ENCODE measurements at regions not wholly inside any gene's neighbourhood (a gene's known extent, or its start where the extent isn't known, plus 50 kb on each side); places are given as distances from the start of the nearest gene placed in this dataset.

DNA sequence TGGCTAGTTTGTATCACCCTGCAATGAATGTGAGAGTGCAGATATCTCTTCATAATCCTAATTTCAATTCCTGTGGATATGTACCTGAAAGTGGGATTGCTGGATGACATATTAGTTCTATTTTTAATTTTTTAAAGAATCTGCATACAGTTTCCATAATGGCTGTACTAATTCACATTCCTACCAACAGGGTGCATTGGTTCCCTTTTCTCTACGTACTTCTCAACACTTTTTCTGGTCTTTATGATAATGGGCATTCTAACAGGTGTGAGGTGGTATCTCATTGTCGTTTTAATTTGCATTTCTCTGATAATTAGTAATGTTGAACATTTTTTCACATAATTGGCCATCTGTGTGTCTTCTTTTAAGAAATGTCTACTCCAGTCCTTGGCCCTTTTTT is 927.5 kb downstream of the DTWD2 start:
- DNase-seq (ENCODE audit: low read depth, low spot score) (no peak), FAIRE-seq (no peak)
- H3K9me1 ChIP-seq (replicated peaks; ENCODE audit: control insufficient read depth, extremely low read depth, insufficient read depth, low read length) = no peaks in the 10 kb centered on the region
- no peak overlapping the region for H2AFZ ChIP-seq (ENCODE audit: low read depth, low read length)
- H4K20me1 ChIP-seq (replicated peaks; ENCODE audit: control insufficient read depth, extremely low read depth, insufficient read depth, low read length) = no peaks in the 10 kb centered on the region
- H3K9ac ChIP-seq (replicated peaks; ENCODE audit: extremely low read depth, insufficient read depth, low read length) = no peak overlapping the region
- H3K79me2 ChIP-seq (ENCODE audit: control insufficient read depth, insufficient read depth, low read length) = no peaks in the 10 kb centered on the region
- H3K4me1 ChIP-seq (ENCODE audit: control insufficient read depth, extremely low read depth, insufficient read depth, low read length) = no peaks in the 10 kb centered on the region
- no peak for TF ChIP-seq POLR2AphosphoS5 (IDR thresholded peaks at IDR 0.05; ENCODE audit: insufficient read depth, low read depth, low read length)
- no peak for TF ChIP-seq POLR2A (IDR thresholded peaks at IDR 0.05; ENCODE audit: low read depth, low read length)
- intact Hi-C loops (cut with micrococcal nuclease) (no loop called here), dilution Hi-C loops (cut with MboI; ENCODE audit: extremely low pct_ligation_motif_present, low sequenced_read_pairs) (no loop called here)
- H3K27ac ChIP-seq (ENCODE audit: insufficient read depth, low read depth, low read length) = no peak overlapping the region
- ChIA-PET POLR2A (no interaction called here), CTCF (no interaction called here)
- no peaks in the 10 kb centered on the region for H3K36me3 ChIP-seq (ENCODE audit: control insufficient read depth in 2 of 2, extremely low read depth in 1 of 2, insufficient read depth in 2 of 2, low read length in 2 of 2)
- no peaks in the 10 kb centered on the region for H3K9me3 ChIP-seq (replicated peaks; ENCODE audit: control insufficient read depth, insufficient read depth, low read length)
- H3K4me2 ChIP-seq (ENCODE audit: insufficient read depth, low read length) = no peak overlapping the region
- H3K27me3 ChIP-seq (ENCODE audit: control insufficient read depth in 2 of 2, insufficient read depth in 2 of 2, low read length in 2 of 2) = no peaks in the 10 kb centered on the region
- no peak overlapping the region for H3K4me3 ChIP-seq (replicated peaks in 1 of 3; ENCODE audit: insufficient read depth in 1 of 3, low read depth in 1 of 3, low read length in 3 of 3)
- no TSS peak for BruUV-seq (replicated peaks)

DNA sequence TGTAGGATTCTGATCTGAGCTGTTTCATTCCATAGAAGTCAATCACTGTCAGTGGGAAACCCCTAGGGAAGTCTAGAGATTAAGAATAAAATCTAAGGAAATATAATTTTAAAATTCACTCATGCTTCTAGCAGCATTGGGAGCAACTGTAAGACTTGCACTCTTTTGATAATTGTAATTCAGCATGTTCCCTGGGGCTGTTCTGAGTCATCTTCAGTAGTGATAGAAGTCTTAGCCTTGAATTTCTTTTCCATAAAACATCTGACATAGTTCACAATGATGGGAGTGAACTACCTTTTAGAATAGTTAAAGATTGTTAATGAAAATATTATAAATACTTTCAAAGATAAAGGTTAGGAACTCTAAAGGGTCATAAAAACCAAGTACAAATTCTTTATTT is 935.8 kb downstream of the DTWD2 start:
- Histone ChIP-seq H3K79me2 (ENCODE audit: control insufficient read depth, insufficient read depth, low read length) (no peaks in the 10 kb centered on the region), H3K27ac (ENCODE audit: insufficient read depth, low read depth, low read length) (no peak overlapping the region), H3K27me3 (ENCODE audit: control insufficient read depth in 2 of 2, insufficient read depth in 2 of 2, low read length in 2 of 2) (no peaks in the 10 kb centered on the region), H3K4me1 (ENCODE audit: control insufficient read depth, extremely low read depth, insufficient read depth, low read length) (no peaks in the 10 kb centered on the region), H3K9me3 (replicated peaks; ENCODE audit: control insufficient read depth, insufficient read depth, low read length) (no peaks in the 10 kb centered on the region), H4K20me1 (replicated peaks; ENCODE audit: control insufficient read depth, extremely low read depth, insufficient read depth, low read length) (no peaks in the 10 kb centered on the region), H3K36me3 (ENCODE audit: control insufficient read depth in 2 of 2, extremely low read depth in 1 of 2, insufficient read depth in 2 of 2, low read length in 2 of 2) (no peaks in the 10 kb centered on the region), H2AFZ (ENCODE audit: low read depth, low read length) (no peak overlapping the region), H3K4me2 (ENCODE audit: insufficient read depth, low read length) (no peak overlapping the region), H3K9me1 (replicated peaks; ENCODE audit: control insufficient read depth, extremely low read depth, insufficient read depth, low read length) (no peaks in the 10 kb centered on the region), H3K4me3 (replicated peaks in 1 of 3; ENCODE audit: insufficient read depth in 1 of 3, low read depth in 1 of 3, low read length in 3 of 3) (no peak overlapping the region), H3K9ac (replicated peaks; ENCODE audit: extremely low read depth, insufficient read depth, low read length) (no peak overlapping the region)
- intact Hi-C loops (cut with micrococcal nuclease) (no loop called here), dilution Hi-C loops (cut with MboI; ENCODE audit: extremely low pct_ligation_motif_present, low sequenced_read_pairs) (no loop called here)
- TF ChIP-seq JUN (IDR thresholded peaks at IDR 0.05; ENCODE audit: borderline replicate concordance, insufficient read depth, insufficient read length, low read depth) = no peak
- TF ChIP-seq MYC (IDR thresholded peaks at IDR 0.05; ENCODE audit: low read depth, low read length) = no peak
- TF ChIP-seq, protein P1, sequence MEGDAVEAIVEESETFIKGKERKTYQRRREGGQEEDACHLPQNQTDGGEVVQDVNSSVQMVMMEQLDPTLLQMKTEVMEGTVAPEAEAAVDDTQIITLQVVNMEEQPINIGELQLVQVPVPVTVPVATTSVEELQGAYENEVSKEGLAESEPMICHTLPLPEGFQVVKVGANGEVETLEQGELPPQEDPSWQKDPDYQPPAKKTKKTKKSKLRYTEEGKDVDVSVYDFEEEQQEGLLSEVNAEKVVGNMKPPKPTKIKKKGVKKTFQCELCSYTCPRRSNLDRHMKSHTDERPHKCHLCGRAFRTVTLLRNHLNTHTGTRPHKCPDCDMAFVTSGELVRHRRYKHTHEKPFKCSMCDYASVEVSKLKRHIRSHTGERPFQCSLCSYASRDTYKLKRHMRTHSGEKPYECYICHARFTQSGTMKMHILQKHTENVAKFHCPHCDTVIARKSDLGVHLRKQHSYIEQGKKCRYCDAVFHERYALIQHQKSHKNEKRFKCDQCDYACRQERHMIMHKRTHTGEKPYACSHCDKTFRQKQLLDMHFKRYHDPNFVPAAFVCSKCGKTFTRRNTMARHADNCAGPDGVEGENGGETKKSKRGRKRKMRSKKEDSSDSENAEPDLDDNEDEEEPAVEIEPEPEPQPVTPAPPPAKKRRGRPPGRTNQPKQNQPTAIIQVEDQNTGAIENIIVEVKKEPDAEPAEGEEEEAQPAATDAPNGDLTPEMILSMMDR (IDR thresholded peaks at IDR 0.05; ENCODE audit: extremely low read depth in 1 of 2, insufficient read depth in 1 of 2, low read depth in 1 of 2, low read length in 2 of 2) = no peak
- TF ChIP-seq POLR2AphosphoS5 (IDR thresholded peaks at IDR 0.05; ENCODE audit: insufficient read depth, low read depth, low read length) = no peak
- TF ChIP-seq EZH2 (IDR thresholded peaks at IDR 0.05; ENCODE audit: borderline replicate concordance, low read depth, low read length, severe bottlenecking) = no peak
- no peak for TF ChIP-seq FOS (IDR thresholded peaks at IDR 0.05; ENCODE audit: borderline replicate concordance, insufficient read depth, low read length)
- TF ChIP-seq POLR2A (IDR thresholded peaks at IDR 0.05; ENCODE audit: low read depth, low read length) = no peak
- TF ChIP-seq GATA2 (IDR thresholded peaks at IDR 0.05; ENCODE audit: insufficient read depth, insufficient read length, low read depth, low read length) = no peak
- TF ChIP-seq, protein P2, sequence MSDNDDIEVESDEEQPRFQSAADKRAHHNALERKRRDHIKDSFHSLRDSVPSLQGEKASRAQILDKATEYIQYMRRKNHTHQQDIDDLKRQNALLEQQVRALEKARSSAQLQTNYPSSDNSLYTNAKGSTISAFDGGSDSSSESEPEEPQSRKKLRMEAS (IDR thresholded peaks at IDR 0.05; ENCODE audit: insufficient read depth, insufficient read length) = no peak
- ChIA-PET POLR2A (no interaction called here), CTCF (no interaction called here)
- DNase-seq (ENCODE audit: low read depth, low spot score) (no peak), FAIRE-seq (no peak)
- BruUV-seq (replicated peaks) = no TSS peak
